Lower lobe of right lung (tissue), 2 donors: ENCODE measurements at regions not wholly inside any gene's neighbourhood (a gene's known extent, or its start where the extent isn't known, plus 50 kb on each side); places are given as distances from the start of the nearest gene placed in this dataset.

ENCODE experiments used
- ATAC-seq, 2 donors: fragments of 200-7000 bp; cut with Tn5 transposase; one replicate each; pipeline ENCODE4 v1.9.1; 2020 to 2022; ENCODE audit warnings: mild to moderate bottlenecking in 2 of 2, moderate library complexity in 2 of 2
- DNase-seq: peaks from one replicate; pipeline ENCODE4 v3.0.0-alpha.2; 2020
- H3K27ac ChIP-seq: fragments of 200-600 bp; one replicate; pipeline ENCODE4 v1.8.0; 2022
- H3K27me3 ChIP-seq: fragments of 200-600 bp; one replicate; pipeline ENCODE4 v1.8.0; 2022; ENCODE audit warnings: low read depth
- H3K36me3 ChIP-seq: fragments of 200-600 bp; one replicate; pipeline ENCODE4 v1.8.0; 2022; ENCODE audit warnings: mild to moderate bottlenecking
- H3K4me1 ChIP-seq: fragments of 200-600 bp; one replicate; pipeline ENCODE4 v1.8.0; 2022
- H3K4me3 ChIP-seq: fragments of 200-600 bp; one replicate; pipeline ENCODE4 v1.8.0; 2022; ENCODE audit warnings: mild to moderate bottlenecking
- H3K9me3 ChIP-seq: fragments of 200-600 bp; one replicate; pipeline ENCODE4 v1.8.0; 2022
- intact Hi-C: fragments of 100-400 bp; cut with DNase I; formaldehyde crosslinking; loops from one replicate; pipeline ENCODE4 v1.11.0; 2022
- TF ChIP-seq, protein P1 (sequence below): fragments of 200-600 bp; IDR thresholded peaks from one replicate; pipeline ENCODE4 v1.8.0; 2022; ENCODE audit warnings: antibody characterized with exemption, mild to moderate bottlenecking
- donor health status: DM: no; HTN: yes; CAD: no; lungs with severe emphysema.

DNA sequence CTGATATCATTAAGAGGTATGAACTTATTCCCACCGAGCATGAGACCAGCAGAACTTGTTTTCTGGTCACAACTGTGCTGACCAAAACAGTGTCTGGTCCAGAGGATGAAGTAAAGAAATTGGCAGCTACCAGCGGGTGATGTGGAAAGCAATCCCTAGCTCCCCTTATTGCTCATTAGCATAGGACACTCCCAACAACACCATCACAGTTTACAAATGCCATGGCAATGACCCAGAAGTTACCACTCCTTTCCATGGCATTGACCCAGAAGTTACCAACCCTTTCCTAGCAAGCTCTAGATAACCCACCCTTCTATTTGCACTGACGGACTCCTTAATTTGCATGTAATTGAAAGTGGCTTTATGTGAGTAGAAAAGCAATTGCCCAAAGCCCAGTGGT is 1856.1 kb downstream of the OLFM4 start:
- no peak overlapping the region for H3K4me3 ChIP-seq
- H3K4me1 ChIP-seq = no peaks in the 10 kb centered on the region
- DNase-seq (no peak), ATAC-seq (no peak)
- intact Hi-C loops = no loop called here
- no peak overlapping the region for H3K27ac ChIP-seq
- TF ChIP-seq, protein P1, sequence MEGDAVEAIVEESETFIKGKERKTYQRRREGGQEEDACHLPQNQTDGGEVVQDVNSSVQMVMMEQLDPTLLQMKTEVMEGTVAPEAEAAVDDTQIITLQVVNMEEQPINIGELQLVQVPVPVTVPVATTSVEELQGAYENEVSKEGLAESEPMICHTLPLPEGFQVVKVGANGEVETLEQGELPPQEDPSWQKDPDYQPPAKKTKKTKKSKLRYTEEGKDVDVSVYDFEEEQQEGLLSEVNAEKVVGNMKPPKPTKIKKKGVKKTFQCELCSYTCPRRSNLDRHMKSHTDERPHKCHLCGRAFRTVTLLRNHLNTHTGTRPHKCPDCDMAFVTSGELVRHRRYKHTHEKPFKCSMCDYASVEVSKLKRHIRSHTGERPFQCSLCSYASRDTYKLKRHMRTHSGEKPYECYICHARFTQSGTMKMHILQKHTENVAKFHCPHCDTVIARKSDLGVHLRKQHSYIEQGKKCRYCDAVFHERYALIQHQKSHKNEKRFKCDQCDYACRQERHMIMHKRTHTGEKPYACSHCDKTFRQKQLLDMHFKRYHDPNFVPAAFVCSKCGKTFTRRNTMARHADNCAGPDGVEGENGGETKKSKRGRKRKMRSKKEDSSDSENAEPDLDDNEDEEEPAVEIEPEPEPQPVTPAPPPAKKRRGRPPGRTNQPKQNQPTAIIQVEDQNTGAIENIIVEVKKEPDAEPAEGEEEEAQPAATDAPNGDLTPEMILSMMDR = no peak
- H3K27me3 ChIP-seq = no peaks in the 10 kb centered on the region
- no peaks in the 10 kb centered on the region for H3K36me3 ChIP-seq
- H3K9me3 ChIP-seq = no peaks in the 10 kb centered on the region

DNA sequence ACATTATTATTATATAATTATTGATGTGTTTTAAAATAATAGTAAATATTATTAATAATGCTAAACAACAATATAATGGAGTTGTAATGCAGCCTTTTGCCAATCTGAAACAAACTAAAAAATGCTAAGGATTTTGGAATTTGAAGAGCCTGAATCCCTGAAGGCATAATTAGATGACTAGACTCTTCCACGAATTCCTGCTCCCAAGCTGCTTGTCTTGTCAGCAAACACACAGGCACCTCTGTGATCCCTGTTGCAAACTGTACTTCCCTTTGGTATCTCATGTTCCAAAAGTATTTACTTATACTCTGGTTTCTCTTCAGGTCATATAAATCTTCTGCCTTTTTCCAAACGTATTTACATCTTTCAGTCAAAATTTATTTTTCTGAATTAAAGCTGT is 1862.4 kb downstream of the OLFM4 start:
- H3K4me3 ChIP-seq = no peak overlapping the region
- intact Hi-C loops = no loop called here

DNA sequence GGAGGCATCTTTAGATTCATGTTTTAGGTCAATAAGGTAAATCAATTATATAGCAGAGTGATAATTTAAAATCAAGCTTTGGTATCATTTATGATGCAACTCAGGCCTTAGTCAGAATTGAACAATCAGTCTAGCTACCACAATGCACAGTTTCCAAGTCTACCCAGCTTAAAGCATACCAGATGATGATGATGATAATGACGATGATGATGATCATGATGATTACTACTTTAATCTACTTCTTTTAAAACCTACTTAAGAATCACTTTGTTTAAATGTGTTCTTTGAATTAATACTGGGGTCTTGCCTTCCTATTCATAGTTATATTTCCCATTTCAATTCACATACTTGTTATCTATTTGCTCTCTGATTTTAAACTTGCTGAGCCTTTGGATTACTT is 1872.7 kb downstream of the OLFM4 start:
- Histone ChIP-seq H3K4me1 (no peaks in the 10 kb centered on the region), H3K27ac (no peak overlapping the region), H3K4me3 (no peak overlapping the region), H3K9me3 (no peaks in the 10 kb centered on the region), H3K36me3 (no peaks in the 10 kb centered on the region), H3K27me3 (no peaks in the 10 kb centered on the region)
- intact Hi-C loops = no loop called here
- no peak for ATAC-seq
- DNase-seq = no peak
- TF ChIP-seq, protein P1 = no peak

More for the DNA sequence above, 1862.4 kb downstream of the OLFM4 start:
- H3K27ac ChIP-seq = no peak overlapping the region
- H3K27me3 ChIP-seq = no peaks in the 10 kb centered on the region
- TF ChIP-seq, protein P1 = no peak
- H3K36me3 ChIP-seq = no peaks in the 10 kb centered on the region
- H3K4me1 ChIP-seq = no peaks in the 10 kb centered on the region
- no peak for DNase-seq
- ATAC-seq = no peak
- H3K9me3 ChIP-seq = no peaks in the 10 kb centered on the region

DNA sequence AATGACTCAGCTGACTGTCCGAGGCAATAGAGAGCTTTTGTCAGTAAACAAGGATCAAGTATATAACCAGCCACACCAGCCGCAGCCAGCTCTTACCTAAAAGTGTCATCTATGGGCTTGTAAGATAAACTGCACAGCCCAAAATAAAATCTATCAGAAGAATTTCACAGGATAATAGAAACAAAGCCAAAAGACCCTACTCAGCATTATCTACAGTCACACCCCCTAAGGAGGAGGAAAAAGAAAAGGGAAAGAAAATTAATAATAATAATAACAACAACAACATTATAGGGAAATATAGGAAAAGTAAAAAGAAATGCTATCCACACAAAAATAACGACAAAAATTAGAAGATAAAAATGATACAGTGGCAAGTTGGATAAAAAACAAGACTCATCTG is 1883.8 kb downstream of the OLFM4 start:
- ATAC-seq (no peak), DNase-seq (no peak)
- Histone ChIP-seq H3K36me3 (no peaks in the 10 kb centered on the region), H3K27ac (no peak overlapping the region), H3K9me3 (no peaks in the 10 kb centered on the region), H3K4me3 (no peak overlapping the region), H3K4me1 (no peaks in the 10 kb centered on the region), H3K27me3 (no peaks in the 10 kb centered on the region)
- TF ChIP-seq, protein P1 = no peak
- intact Hi-C loops = no loop called here

DNA sequence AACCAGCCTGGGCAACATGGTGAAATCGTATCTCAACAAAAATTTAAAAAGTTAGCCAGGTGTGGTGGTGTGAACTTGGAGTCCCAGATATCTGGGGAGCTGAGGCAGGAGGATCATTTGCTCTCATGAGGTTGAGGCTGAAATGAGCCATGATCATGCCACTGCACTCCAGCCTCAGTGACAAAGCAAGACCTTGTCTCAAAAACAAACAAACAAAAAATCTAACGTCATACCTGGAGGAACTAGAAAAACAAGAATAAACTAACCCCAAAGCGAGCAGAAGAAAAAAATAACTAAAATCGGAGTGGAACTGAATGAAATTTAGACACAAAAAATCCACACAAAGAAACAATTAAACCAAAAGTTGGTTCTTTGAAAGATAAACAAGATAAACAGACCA is 1885.1 kb downstream of the OLFM4 start:
- H3K9me3 ChIP-seq = no peaks in the 10 kb centered on the region
- no peak for ATAC-seq
- TF ChIP-seq, protein P1 = no peak
- DNase-seq = no peak
- intact Hi-C loops = no loop called here
- H3K27me3 ChIP-seq = no peaks in the 10 kb centered on the region
- H3K27ac ChIP-seq = no peak overlapping the region
- H3K4me3 ChIP-seq = no peak overlapping the region
- no peaks in the 10 kb centered on the region for H3K36me3 ChIP-seq
- no peaks in the 10 kb centered on the region for H3K4me1 ChIP-seq

DNA sequence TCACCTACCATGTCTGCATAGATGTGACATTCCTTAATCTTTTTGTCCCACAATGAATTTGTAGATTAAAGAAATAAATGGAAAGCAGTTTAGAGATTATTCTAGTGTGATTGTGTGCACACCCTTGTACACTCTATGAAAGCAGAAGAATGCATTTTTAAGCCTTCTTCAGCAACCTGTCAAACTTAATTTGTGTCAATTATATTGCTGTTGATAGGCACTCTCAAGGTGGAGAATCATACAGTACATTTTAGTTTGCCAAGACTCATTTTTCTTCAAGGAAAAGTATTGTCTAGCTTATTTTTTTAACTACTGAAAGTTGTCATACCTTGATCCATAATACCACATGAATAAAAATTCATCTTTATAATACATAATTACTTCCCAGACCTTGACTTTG is 1898.9 kb downstream of the OLFM4 start:
- no peak for DNase-seq
- Histone ChIP-seq H3K36me3 (no peaks in the 10 kb centered on the region), H3K4me1 (no peaks in the 10 kb centered on the region), H3K9me3 (peaks cover 6% of the 10 kb centered on the region), H3K27me3 (no peaks in the 10 kb centered on the region), H3K27ac (no peak overlapping the region), H3K4me3 (no peak overlapping the region)
- ATAC-seq = no peak
- TF ChIP-seq, protein P1 = no peak
- intact Hi-C loops = no loop called here
